Fibroblast of lung (primary cell): ENCODE measurements at regions not wholly inside any gene's neighbourhood (a gene's known extent, or its start where the extent isn't known, plus 50 kb on each side); places are given as distances from the start of the nearest gene placed in this dataset.

Experiments
- DNase-seq, 2 donors: peaks; one replicate each; pipeline versions ENCODE4 v3.0.0 to v3.0.0-alpha.2; 2010; ENCODE audit warnings: low read depth in 2 of 2
- H2AFZ ChIP-seq: 2 replicates; pipeline ENCODE4 v1.5.1; 2012; ENCODE audit warnings: low read length, control low read depth, inconsistent platforms
- H3K27ac ChIP-seq: 2 replicates; pipeline ENCODE4 v1.5.1; 2011; ENCODE audit warnings: low read length, control low read depth; ENCODE audit not compliant: insufficient read depth
- H3K27me3 ChIP-seq: 2 replicates; pipeline ENCODE4 v1.5.1; 2011; ENCODE audit warnings: mild to moderate bottlenecking, low read length; ENCODE audit not compliant: control insufficient read depth, insufficient read depth
- H3K36me3 ChIP-seq: 2 replicates; pipeline ENCODE4 v1.5.1; 2011; ENCODE audit warnings: low read length; ENCODE audit not compliant: control insufficient read depth, insufficient read depth
- H3K4me1 ChIP-seq: 2 replicates; pipeline ENCODE4 v1.5.1; 2011; ENCODE audit warnings: low read length; ENCODE audit not compliant: control insufficient read depth, insufficient read depth; ENCODE audit errors: extremely low read depth
- H3K4me2 ChIP-seq: 2 replicates; pipeline ENCODE4 v1.5.1; 2011; ENCODE audit warnings: low read length, control low read depth; ENCODE audit not compliant: insufficient read depth; ENCODE audit errors: extremely low read depth
- H3K4me3 ChIP-seq, 4 experiments: fragments of 200-600 bp in 1 of 4; sonication (generic) in 1 of 4; replicated peaks in 1 of 4; 2 replicates each; pipeline ENCODE4 v1.5.1; 2011 to 2016; ENCODE audit warnings: low read length in 4 of 4, low read depth in 3 of 4, mild to moderate bottlenecking in 3 of 4, control low read depth in 2 of 4, inconsistent platforms in 1 of 4, mixed read lengths in 1 of 4; ENCODE audit not compliant: insufficient read depth in 1 of 4; ENCODE audit errors: control extremely low read depth in 1 of 4
- H3K79me2 ChIP-seq: 2 replicates; pipeline ENCODE4 v1.5.1; 2012; ENCODE audit warnings: mild to moderate bottlenecking, low read length, inconsistent platforms; ENCODE audit not compliant: control insufficient read depth, insufficient read depth
- H3K9ac ChIP-seq: 2 replicates; pipeline ENCODE4 v1.5.1; 2011; ENCODE audit warnings: mild to moderate bottlenecking, low read length, control low read depth; ENCODE audit not compliant: insufficient read depth
- H3K9me3 ChIP-seq: 2 replicates; pipeline ENCODE4 v1.5.1; 2012; ENCODE audit warnings: low read depth, low read length; ENCODE audit not compliant: control insufficient read depth, insufficient read depth
- H4K20me1 ChIP-seq: 2 replicates; pipeline ENCODE4 v1.5.1; 2011; ENCODE audit warnings: low read length; ENCODE audit not compliant: control insufficient read depth, insufficient read depth; ENCODE audit errors: extremely low read depth
- CTCF ChIP-seq, 2 donors: IDR thresholded peaks in 1 of 2; conservative IDR thresholded peaks in 1 of 2; 1 replicate in 1 of 2; 2 replicates in 1 of 2; pipeline ENCODE4 v1.5.1; 2011 to 2012; ENCODE audit warnings: low read length in 2 of 2, control low read depth in 1 of 2, inconsistent platforms in 1 of 2, low read depth in 1 of 2, mild to moderate bottlenecking in 1 of 2
- EZH2 ChIP-seq: IDR thresholded peaks from 2 replicates; pipeline ENCODE4 v1.5.1; 2012; ENCODE audit warnings: low read length, control low read depth, mild to moderate bottlenecking; ENCODE audit errors: missing control alignments

- Histone ChIP-seq H3K27me3 (no peaks in the 10 kb centered on the region), H2AFZ (no peak overlapping the region), H3K9me3 (no peaks in the 10 kb centered on the region), H3K4me3 (no peak overlapping the region), H4K20me1 (no peaks in the 10 kb centered on the region), H3K79me2 (no peaks in the 10 kb centered on the region), H3K9ac (no peak overlapping the region), H3K4me1 (no peaks in the 10 kb centered on the region), H3K4me2 (no peak overlapping the region), H3K36me3 (no peaks in the 10 kb centered on the region), H3K27ac (no peak overlapping the region)
- TF ChIP-seq EZH2 (no peak), CTCF (conservative IDR thresholded peaks at IDR 0.05 in 1 of 2, IDR thresholded peaks at IDR 0.05 in 1 of 2; ENCODE audit: low read depth in 1 of 2, low read length in 2 of 2) (no peak)
- DNase-seq = no peak
Measured at GRCh38 chrX:26334232-26334631, 118.3 kb downstream of the MAGEB5 start.

- no peak overlapping the region for H2AFZ ChIP-seq
- TF ChIP-seq EZH2 (no peak), CTCF (conservative IDR thresholded peaks at IDR 0.05 in 1 of 2, IDR thresholded peaks at IDR 0.05 in 1 of 2; ENCODE audit: low read depth in 1 of 2, low read length in 2 of 2) (no peak)
- H3K27ac ChIP-seq = no peak overlapping the region
- H3K9ac ChIP-seq = no peak overlapping the region
- H3K27me3 ChIP-seq = no peaks in the 10 kb centered on the region
- no peaks in the 10 kb centered on the region for H4K20me1 ChIP-seq
- no peak overlapping the region for H3K4me2 ChIP-seq
- no peaks in the 10 kb centered on the region for H3K36me3 ChIP-seq
- no peaks in the 10 kb centered on the region for H3K9me3 ChIP-seq
- H3K79me2 ChIP-seq = no peaks in the 10 kb centered on the region
- DNase-seq = no peak
- H3K4me1 ChIP-seq = no peaks in the 10 kb centered on the region
- H3K4me3 ChIP-seq = no peak overlapping the region
Measured at GRCh38 chrX:26328608-26329319, 112.8 kb downstream of the MAGEB5 start.

GRCh38 chrX:26309262-26309661 is 93.3 kb downstream of the MAGEB5 start:
- H3K27ac ChIP-seq = no peak overlapping the region
- H3K4me3 ChIP-seq = no peak overlapping the region
- no peak overlapping the region for H3K9ac ChIP-seq
- H4K20me1 ChIP-seq = no peaks in the 10 kb centered on the region
- DNase-seq = no peak
- TF ChIP-seq EZH2 (no peak), CTCF (conservative IDR thresholded peaks at IDR 0.05 in 1 of 2, IDR thresholded peaks at IDR 0.05 in 1 of 2; ENCODE audit: low read depth in 1 of 2, low read length in 2 of 2) (no peak)
- H3K4me1 ChIP-seq = no peaks in the 10 kb centered on the region
- H3K36me3 ChIP-seq = no peaks in the 10 kb centered on the region
- H3K4me2 ChIP-seq = no peak overlapping the region
- no peaks in the 10 kb centered on the region for H3K9me3 ChIP-seq
- H3K79me2 ChIP-seq = no peaks in the 10 kb centered on the region
- H3K27me3 ChIP-seq = no peaks in the 10 kb centered on the region
- H2AFZ ChIP-seq = no peak overlapping the region
